IMR-90 (cell line): ENCODE measurements at regions not wholly inside any gene's neighbourhood (a gene's known extent, or its start where the extent isn't known, plus 50 kb on each side); places are given as distances from the start of the nearest gene placed in this dataset.

Source experiments
- CEBPB ChIP-seq: IDR thresholded peaks from 2 replicates; pipeline ENCODE4 v1.6.1; 2012; ENCODE audit warnings: low read depth, low read length, improper control_type of control experiment
- CHD1 ChIP-seq: IDR thresholded peaks from 2 replicates; pipeline ENCODE4 v1.6.1; 2012; ENCODE audit warnings: low read depth, low read length, improper control_type of control experiment
- CTCF ChIP-seq: conservative IDR thresholded peaks from 2 replicates; pipeline ENCODE4 v1.5.1; 2012; ENCODE audit warnings: mild to moderate bottlenecking, low read depth, low read length, improper control_type of control experiment
- POLR2A ChIP-seq: IDR thresholded peaks from 2 replicates; pipeline ENCODE4 v1.6.1; 2012; ENCODE audit warnings: mild to moderate bottlenecking, low read depth, low read length
- TF ChIP-seq, protein P1 (sequence below): fragments of 150-350 bp; IDR thresholded peaks from 2 replicates; pipeline ENCODE4 v1.6.1; 2017; ENCODE audit warnings: mild to moderate bottlenecking, antibody characterized with exemption, low read length, low read depth

- no peak for TF ChIP-seq CTCF
- no peak for TF ChIP-seq CHD1
- no peak for TF ChIP-seq POLR2A
- TF ChIP-seq, protein P1, sequence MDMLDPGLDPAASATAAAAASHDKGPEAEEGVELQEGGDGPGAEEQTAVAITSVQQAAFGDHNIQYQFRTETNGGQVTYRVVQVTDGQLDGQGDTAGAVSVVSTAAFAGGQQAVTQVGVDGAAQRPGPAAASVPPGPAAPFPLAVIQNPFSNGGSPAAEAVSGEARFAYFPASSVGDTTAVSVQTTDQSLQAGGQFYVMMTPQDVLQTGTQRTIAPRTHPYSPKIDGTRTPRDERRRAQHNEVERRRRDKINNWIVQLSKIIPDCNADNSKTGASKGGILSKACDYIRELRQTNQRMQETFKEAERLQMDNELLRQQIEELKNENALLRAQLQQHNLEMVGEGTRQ = no peak
- no peak for TF ChIP-seq CEBPB
These were observed 384.2 kb downstream of the TMX3 start for GRCh38 chr18:68330658-68331057.
